Activated CD4-positive, alpha-beta memory T cell treated with anti-CD3 and anti-CD28 coated beads for 36 hours (primary cell): ENCODE measurements at regions not wholly inside any gene's neighbourhood (a gene's known extent, or its start where the extent isn't known, plus 50 kb on each side); places are given as distances from the start of the nearest gene placed in this dataset.

Experiments used
- CTCF ChIA-PET: fragments of 350-600 bp; sonication (Branson Sonifier 250); formaldehyde crosslinking; loops from one replicate; lab custom pipeline; 2021; ENCODE audit warnings: antibody characterized with exemption, inconsistent platforms; lab: Charles Lee
- POLR2A ChIA-PET: fragments of 350-600 bp; sonication (Branson Sonifier 250); formaldehyde crosslinking; loops from one replicate; lab custom pipeline; 2021; ENCODE audit warnings: antibody characterized with exemption; lab: Charles Lee
- DNase-seq: peaks from one replicate; pipeline ENCODE4 v3.0.0-alpha.2; 2020
- H3K27ac Mint-ChIP-seq: one replicate; pipeline ENCODE4 v1.8.0; 2021; ENCODE audit warnings: mixed read lengths
- H3K27me3 Mint-ChIP-seq: one replicate; pipeline ENCODE4 v1.8.0; 2021; ENCODE audit warnings: mixed read lengths
- H3K36me3 Mint-ChIP-seq: one replicate; pipeline ENCODE4 v1.8.0; 2021; ENCODE audit warnings: mixed read lengths
- H3K4me1 Mint-ChIP-seq: one replicate; pipeline ENCODE4 v1.8.0; 2021; ENCODE audit warnings: low read depth, mixed read lengths
- H3K4me3 Mint-ChIP-seq: one replicate; pipeline ENCODE4 v1.8.0; 2021; ENCODE audit warnings: mild to moderate bottlenecking, mixed read lengths
- H3K9me3 Mint-ChIP-seq: one replicate; pipeline ENCODE4 v1.8.0; 2021; ENCODE audit warnings: mixed read lengths
- intact Hi-C: fragments of 100-400 bp; cut with micrococcal nuclease; formaldehyde crosslinking; loops from one replicate; pipeline ENCODE4 v1.15.1; 2023

DNA sequence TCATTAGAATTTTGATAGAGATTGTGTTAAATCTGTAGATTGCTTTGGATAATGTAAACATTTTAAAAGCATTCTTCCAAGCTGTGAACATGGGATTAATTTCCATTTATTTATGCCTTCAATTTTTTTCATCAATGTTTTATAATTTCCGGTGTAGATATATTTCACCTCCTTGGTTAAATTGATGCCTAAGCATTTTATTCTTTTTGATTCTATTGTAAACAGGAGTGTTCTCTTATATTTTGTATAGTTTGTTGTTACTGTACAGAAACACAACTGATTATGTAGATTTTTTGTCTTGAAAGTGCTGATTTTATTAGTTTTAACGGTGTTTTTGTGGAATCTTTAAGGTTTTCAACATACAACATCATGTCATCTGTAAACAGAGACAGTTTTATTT is 355.0 kb downstream of the EDEM1 start:
- Mint-ChIP-seq H3K4me3 (no peak overlapping the region), H3K9me3 (peaks cover 36% of the 10 kb centered on the region), H3K27ac (no peak overlapping the region), H3K36me3 (no peaks in the 10 kb centered on the region), H3K4me1 (no peaks in the 10 kb centered on the region), H3K27me3 (no peaks in the 10 kb centered on the region)
- intact Hi-C loops, result no loop called here
- no peak for DNase-seq
- ChIA-PET CTCF (no interaction called here), POLR2A (no interaction called here)

DNA sequence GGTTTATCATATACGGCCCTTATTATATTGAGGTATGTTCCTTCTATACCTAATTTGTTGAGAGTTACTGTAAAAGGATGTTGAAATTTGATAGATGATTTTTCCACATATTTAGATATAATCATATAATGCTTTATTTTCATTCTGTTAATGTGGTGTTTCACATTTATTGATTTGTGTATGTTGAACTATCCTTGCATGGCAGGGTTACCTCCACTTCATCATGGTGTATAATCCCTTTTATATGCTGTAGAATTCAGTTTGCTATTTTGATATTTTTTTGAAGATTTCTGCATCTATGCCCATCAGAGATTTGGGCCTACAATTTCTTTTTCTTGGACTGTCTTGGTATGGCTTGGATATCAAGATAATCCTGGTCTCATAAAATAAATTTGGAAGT is 355.5 kb downstream of the EDEM1 start:
- POLR2A ChIA-PET, result no interaction called here

DNA sequence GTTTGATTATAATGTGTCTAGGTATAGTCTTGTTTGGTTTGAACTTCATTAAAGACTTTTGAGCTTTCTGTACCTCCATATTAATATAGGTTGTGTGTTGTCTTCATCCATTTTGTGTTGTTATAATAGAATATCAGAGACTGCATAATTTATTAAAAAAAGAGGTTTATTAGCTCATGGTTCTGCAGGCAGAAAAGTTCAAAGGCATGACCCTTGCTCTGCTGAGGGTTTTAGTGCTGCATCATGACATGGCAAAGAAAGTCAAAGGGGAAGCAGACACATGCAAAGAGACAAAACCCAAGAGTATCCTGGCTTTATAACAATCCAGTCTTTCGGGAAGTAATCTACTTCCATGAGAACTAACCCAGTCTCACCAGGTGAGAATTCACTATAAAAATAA is 358.2 kb downstream of the EDEM1 start:
- POLR2A ChIA-PET, result no interaction called here
- H3K27ac Mint-ChIP-seq, result no peak overlapping the region
- no peaks in the 10 kb centered on the region for H3K36me3 Mint-ChIP-seq
- no peak overlapping the region for H3K4me3 Mint-ChIP-seq
- intact Hi-C loops, result no loop called here
- H3K9me3 Mint-ChIP-seq, result peaks cover 31% of the 10 kb centered on the region
- CTCF ChIA-PET, result no interaction called here
- DNase-seq, result no peak
- H3K27me3 Mint-ChIP-seq, result no peaks in the 10 kb centered on the region
- H3K4me1 Mint-ChIP-seq, result no peaks in the 10 kb centered on the region

More for the DNA sequence above, 355.5 kb downstream of the EDEM1 start:
- no peaks in the 10 kb centered on the region for H3K27me3 Mint-ChIP-seq
- intact Hi-C loops, result no loop called here
- no peaks in the 10 kb centered on the region for H3K4me1 Mint-ChIP-seq
- no peak for DNase-seq
- no peak overlapping the region for H3K27ac Mint-ChIP-seq
- CTCF ChIA-PET, result no interaction called here
- no peaks in the 10 kb centered on the region for H3K36me3 Mint-ChIP-seq
- H3K9me3 Mint-ChIP-seq, result peaks cover 36% of the 10 kb centered on the region
- H3K4me3 Mint-ChIP-seq, result no peak overlapping the region

DNA sequence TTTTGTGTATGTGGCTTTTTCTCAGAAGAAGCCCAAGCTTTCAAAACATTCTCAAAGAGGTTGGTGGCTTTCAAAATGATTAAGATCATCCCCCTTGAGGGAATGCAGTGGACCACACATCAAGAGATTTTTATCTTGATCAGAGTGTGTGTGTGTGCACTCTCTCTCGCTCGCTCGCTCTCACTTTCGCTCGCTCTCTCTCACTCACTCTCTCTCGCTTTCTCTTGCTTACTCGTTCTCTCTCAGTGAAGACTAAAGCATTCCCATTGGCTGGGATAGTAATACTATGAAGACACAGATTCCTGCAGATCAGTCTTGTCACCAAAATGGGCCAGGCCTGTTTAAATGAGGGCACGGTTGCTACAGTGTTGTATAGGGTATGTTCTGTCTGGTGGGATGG is 365.7 kb downstream of the EDEM1 start:
- Mint-ChIP-seq H3K4me3 (no peak overlapping the region), H3K27ac (no peak overlapping the region), H3K9me3 (no peaks in the 10 kb centered on the region), H3K36me3 (no peaks in the 10 kb centered on the region), H3K27me3 (no peaks in the 10 kb centered on the region), H3K4me1 (no peaks in the 10 kb centered on the region)
- POLR2A ChIA-PET, result no interaction called here
- CTCF ChIA-PET, result no interaction called here
- no peak for DNase-seq
- intact Hi-C loops, result no loop called here

DNA sequence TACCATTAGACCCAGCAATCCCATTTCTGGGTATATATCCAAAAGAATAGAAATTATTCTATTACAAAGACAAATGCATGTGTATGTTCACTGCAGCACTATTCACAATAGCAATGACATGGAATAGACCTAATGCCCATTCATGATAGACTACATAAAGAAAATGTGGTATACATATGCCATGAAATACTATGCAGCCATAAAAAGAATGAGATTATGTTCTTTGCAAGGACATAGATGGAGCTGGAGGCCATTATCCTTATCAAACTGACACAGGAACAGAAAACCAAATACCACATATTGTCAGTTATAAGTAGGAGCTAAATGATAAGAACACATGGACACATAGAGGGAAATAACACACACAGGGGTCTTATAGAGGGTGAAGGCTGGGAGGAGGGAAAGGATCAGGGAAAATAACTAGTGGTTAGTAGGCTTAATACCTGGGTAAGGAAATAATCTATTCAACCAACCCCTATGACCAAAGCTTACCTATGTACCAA is 366.8 kb downstream of the EDEM1 start:
- ChIA-PET CTCF (no interaction called here), POLR2A (no interaction called here)
- Mint-ChIP-seq H3K4me3 (no peak overlapping the region), H3K27me3 (no peaks in the 10 kb centered on the region), H3K27ac (no peak overlapping the region), H3K36me3 (no peaks in the 10 kb centered on the region), H3K9me3 (no peaks in the 10 kb centered on the region), H3K4me1 (no peaks in the 10 kb centered on the region)
- intact Hi-C loops, result no loop called here
- DNase-seq, result no peak

DNA sequence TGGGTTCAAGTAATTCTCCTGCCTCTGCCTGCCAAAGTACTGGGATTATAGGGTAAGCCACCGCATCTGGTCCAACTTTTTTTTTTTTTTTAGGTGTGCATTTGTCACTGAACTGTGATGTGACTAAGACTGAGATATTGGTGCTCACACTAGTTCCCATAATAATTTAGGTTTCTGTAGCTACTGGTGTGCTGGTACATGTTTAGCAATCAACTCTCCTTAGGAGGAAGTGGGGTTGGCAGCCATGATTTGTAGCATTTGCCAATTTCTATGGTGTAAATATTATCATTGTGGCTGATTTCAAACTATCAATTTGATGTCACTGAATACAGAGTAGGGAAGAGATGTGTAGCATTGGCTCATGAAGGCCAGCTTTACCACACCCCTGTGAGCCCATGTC is 372.7 kb downstream of the EDEM1 start:
- intact Hi-C loops, result loop anchor here (10.0 kb wide), 1 partner anchor 135 kb away; no protein-coding TSS in a partner anchor
- ChIA-PET CTCF (interaction anchor here (0.7 kb wide), 1 partner anchor 1940 kb away, joined by 4 read pairs; no protein-coding TSS in a partner anchor), POLR2A (no interaction called here)
- Mint-ChIP-seq H3K4me1 (no peaks in the 10 kb centered on the region), H3K9me3 (no peaks in the 10 kb centered on the region), H3K4me3 (no peak overlapping the region), H3K27ac (no peak overlapping the region), H3K36me3 (no peaks in the 10 kb centered on the region), H3K27me3 (no peaks in the 10 kb centered on the region)
- DNase-seq, result no peak

DNA sequence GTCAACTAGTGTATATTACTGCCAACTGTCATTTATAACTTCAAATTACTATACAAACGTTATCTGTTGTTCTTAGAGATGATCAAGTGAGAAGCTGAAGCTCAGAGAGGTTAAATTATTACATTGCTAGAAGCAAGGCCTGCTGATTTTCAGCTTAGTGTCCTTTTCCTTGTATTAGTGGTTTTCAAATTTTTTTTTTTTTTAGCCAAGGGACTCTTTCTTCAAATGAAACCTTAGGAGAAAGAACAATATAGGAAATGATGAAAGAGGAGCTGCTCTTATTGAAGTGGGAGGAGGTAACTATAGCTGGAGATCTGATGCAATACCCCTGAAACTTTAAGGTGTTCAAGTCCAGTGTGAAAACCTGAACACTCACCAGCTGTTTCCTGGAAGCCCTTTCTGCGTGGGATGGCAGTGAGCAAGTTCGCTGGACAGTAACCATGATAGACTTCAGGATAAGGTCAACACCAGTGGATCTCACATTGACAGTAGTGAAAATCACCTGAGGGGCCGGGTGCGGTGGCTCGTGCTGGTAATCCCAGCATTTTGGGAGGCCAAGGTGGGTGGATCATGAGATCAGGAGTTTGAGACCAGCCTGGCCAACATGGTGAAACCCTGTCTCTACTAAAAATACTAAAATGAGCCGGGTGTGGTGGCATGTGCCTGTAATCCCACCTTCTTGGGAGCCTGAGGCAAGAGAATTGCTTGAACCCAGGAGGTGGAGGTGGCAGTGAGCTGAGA is 376.2 kb downstream of the EDEM1 start:
- H3K27ac Mint-ChIP-seq, result no peak overlapping the region

DNA sequence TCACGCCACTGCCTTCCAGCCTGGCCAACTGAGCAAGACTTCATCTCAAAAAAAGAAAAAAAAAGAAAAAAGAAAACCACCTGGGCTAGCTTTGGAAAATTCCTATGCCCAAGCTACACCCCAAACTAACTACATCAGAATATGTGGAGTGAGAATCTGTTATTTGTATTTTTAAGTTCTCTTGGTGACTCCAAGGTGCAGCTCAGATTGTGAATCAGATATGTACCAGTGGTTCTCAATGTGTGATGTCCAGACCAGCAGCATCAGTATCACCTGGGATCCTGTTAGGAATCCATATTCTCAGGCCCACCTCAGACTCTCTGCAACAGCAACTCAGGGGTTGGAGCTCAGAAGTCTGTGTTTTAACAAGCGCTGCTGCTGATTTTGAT is 376.8 kb downstream of the EDEM1 start:
- ChIA-PET CTCF (no interaction called here), POLR2A (no interaction called here)
- H3K27me3 Mint-ChIP-seq, result peaks cover 2% of the 10 kb centered on the region
- DNase-seq, result no peak
- no peaks in the 10 kb centered on the region for H3K36me3 Mint-ChIP-seq
- no peak overlapping the region for H3K27ac Mint-ChIP-seq
- no peaks in the 10 kb centered on the region for H3K9me3 Mint-ChIP-seq
- H3K4me3 Mint-ChIP-seq, result no peak overlapping the region
- H3K4me1 Mint-ChIP-seq, result no peaks in the 10 kb centered on the region
- intact Hi-C loops, result loop anchor here (10.0 kb wide), 1 partner anchor 139 kb away; no protein-coding TSS in a partner anchor

More for the DNA sequence above, 376.2 kb downstream of the EDEM1 start:
- CTCF ChIA-PET, result no interaction called here
- no peaks in the 10 kb centered on the region for H3K9me3 Mint-ChIP-seq
- H3K4me1 Mint-ChIP-seq, result no peaks in the 10 kb centered on the region
- H3K4me3 Mint-ChIP-seq, result no peak overlapping the region
- no peaks in the 10 kb centered on the region for H3K36me3 Mint-ChIP-seq
- peak; percentile 9 for DNase-seq
- POLR2A ChIA-PET, result interaction anchor here (0.7 kb wide), 1 partner anchor 1499 kb away, joined by 4 read pairs; no protein-coding TSS in a partner anchor
- intact Hi-C loops, result loop anchor here (10.0 kb wide), 1 partner anchor 139 kb away; no protein-coding TSS in a partner anchor
- peaks cover 2% of the 10 kb centered on the region for H3K27me3 Mint-ChIP-seq

DNA sequence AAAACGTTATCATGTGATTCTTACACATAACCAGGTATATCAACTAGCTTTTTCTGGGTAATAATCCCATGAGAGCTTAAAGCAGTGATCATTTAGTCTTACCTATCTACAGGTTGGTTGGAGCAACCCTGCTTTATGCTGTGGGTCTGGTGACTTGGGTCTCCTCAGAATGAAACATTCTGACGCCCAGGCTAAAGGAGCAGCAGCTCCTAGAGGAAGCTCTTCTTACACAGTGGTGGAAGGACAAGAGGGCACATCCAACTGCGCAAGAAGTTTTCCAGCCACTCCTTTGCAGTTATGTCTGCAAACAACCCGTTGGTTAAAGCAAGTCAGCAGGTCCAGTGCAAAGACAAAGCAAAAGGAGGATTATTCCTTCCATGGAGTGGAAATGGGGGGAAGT is 377.5 kb downstream of the EDEM1 start:
- CTCF ChIA-PET, result no interaction called here
- Mint-ChIP-seq H3K9me3 (no peaks in the 10 kb centered on the region), H3K4me3 (no peak overlapping the region), H3K36me3 (no peaks in the 10 kb centered on the region), H3K27ac (no peak overlapping the region), H3K27me3 (peaks cover 2% of the 10 kb centered on the region), H3K4me1 (no peaks in the 10 kb centered on the region)
- intact Hi-C loops, result loop anchor here (10.0 kb wide), 1 partner anchor 140 kb away; no protein-coding TSS in a partner anchor
- POLR2A ChIA-PET, result no interaction called here
- no peak for DNase-seq

DNA sequence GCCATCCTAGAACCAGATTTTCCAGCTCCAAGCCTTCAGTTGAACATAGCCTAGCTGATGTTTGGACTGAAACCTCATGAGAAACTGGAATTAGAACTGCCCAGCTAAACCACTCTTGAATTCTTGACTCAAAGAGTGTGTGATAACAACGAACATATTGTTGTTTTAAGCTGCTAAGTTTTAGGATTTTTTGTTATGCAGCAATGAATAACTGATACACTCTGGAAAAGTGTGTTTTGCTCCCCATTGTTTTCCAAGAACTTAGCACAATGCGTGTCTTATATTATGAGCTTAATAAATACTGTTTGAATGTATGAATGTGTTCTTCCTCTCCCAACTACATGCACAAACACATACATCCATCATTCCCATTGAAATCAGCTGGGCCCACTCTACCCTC is 379.6 kb downstream of the EDEM1 start:
- Mint-ChIP-seq H3K27ac (no peak overlapping the region), H3K36me3 (no peaks in the 10 kb centered on the region), H3K4me3 (no peak overlapping the region), H3K27me3 (peaks cover 2% of the 10 kb centered on the region), H3K4me1 (no peaks in the 10 kb centered on the region), H3K9me3 (no peaks in the 10 kb centered on the region)
- intact Hi-C loops, result loop anchor here (10.0 kb wide), 1 partner anchor 142 kb away; no protein-coding TSS in a partner anchor
- ChIA-PET CTCF (no interaction called here), POLR2A (no interaction called here)
- DNase-seq, result no peak

DNA sequence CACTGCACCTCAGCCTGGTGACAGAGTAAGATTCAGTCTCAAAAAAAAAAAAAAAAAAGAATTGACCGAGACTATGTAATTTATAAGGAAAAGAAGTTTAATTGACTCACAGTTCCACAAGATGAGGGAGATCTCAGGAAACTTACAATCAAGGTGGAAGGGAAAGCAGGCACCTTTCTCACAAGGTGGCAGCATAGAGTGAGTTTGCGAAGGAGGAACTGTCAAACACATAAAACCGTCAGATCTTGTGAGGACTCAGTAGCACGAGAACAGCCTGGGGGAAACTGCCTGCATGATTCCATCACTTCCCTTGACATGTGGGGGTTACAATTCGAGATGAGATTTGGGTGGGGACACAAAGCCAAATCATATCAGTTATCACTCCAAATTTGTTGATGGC is 380.9 kb downstream of the EDEM1 start:
- no peak for DNase-seq
- no peaks in the 10 kb centered on the region for H3K4me1 Mint-ChIP-seq
- no peak overlapping the region for H3K27ac Mint-ChIP-seq
- ChIA-PET POLR2A (no interaction called here), CTCF (no interaction called here)
- H3K27me3 Mint-ChIP-seq, result peaks cover 2% of the 10 kb centered on the region
- no peaks in the 10 kb centered on the region for H3K9me3 Mint-ChIP-seq
- no peak overlapping the region for H3K4me3 Mint-ChIP-seq
- no peaks in the 10 kb centered on the region for H3K36me3 Mint-ChIP-seq
- intact Hi-C loops, result loop anchor here (10.0 kb wide), 1 partner anchor 144 kb away; no protein-coding TSS in a partner anchor

DNA sequence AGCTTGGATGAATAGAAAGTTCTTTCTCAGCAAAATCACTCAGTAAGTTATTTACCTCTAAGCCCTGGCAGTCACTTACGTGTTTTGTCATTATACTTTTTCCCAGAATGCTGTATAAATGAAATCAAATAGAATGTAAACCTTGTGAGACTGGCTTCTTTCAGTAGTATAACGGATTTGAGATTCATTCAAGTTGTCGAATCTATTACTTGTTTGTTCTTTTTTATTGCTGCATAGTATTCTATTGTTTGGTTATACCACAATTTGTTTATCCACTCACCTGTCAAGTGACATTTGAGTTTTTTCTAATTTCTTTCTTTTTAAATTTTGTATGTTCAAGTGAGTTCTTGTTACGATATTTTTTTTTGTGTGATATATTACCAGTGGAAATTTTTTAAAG is 381.6 kb downstream of the EDEM1 start:
- no peak for DNase-seq
- no peaks in the 10 kb centered on the region for H3K9me3 Mint-ChIP-seq
- ChIA-PET POLR2A (no interaction called here), CTCF (no interaction called here)
- peaks cover 2% of the 10 kb centered on the region for H3K27me3 Mint-ChIP-seq
- no peak overlapping the region for H3K4me3 Mint-ChIP-seq
- H3K36me3 Mint-ChIP-seq, result no peaks in the 10 kb centered on the region
- H3K27ac Mint-ChIP-seq, result no peak overlapping the region
- intact Hi-C loops, result loop anchor here (10.0 kb wide), 1 partner anchor 144 kb away; no protein-coding TSS in a partner anchor
- no peaks in the 10 kb centered on the region for H3K4me1 Mint-ChIP-seq

DNA sequence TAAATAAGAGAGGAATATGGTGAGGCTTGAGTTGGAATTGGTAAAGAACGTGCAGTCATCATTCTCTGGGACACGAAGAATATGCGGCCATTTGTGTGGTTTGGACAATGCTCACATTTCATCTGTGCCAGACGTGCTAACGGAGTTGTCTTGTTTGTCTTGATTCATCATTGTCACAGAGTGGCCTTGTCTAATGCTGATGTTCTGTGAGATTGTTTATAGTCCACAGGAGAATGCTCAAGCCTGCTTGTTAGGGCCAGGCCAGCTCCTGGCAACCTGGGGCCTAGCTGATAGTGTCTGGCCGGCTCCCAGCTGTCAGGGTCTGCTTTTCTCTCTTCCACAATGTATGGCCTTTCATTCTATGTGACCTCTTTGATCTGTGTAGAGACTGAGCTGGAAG is 384.7 kb downstream of the EDEM1 start:
- Mint-ChIP-seq H3K9me3 (no peaks in the 10 kb centered on the region), H3K27ac (no peak overlapping the region), H3K4me3 (no peak overlapping the region), H3K4me1 (no peaks in the 10 kb centered on the region), H3K36me3 (no peaks in the 10 kb centered on the region), H3K27me3 (peaks cover 2% of the 10 kb centered on the region)
- intact Hi-C loops, result no loop called here
- DNase-seq, result no peak
- ChIA-PET CTCF (no interaction called here), POLR2A (no interaction called here)
